ENCODE measurements at regions not wholly inside any gene's neighbourhood (a gene's known extent, or its start where the extent isn't known, plus 50 kb on each side); places are given as distances from the start of the nearest gene placed in this dataset.

DNA sequence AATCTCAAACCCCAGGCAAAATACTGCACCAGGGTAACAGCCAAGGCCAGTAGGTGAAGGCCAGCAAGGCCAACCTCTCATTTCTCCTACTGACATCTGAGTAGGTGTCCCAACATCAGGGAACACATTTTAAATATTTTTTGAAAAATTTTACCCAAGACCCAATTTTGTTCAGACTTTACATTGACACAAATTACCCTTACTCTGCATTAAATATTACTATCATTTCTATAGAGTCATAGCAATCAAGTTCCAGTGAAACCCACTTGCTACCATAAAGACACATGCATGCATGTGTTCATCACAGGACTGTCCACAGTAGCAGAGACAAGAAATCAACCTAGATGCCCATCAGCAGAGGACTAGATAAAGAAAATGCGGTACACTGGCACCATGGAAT lies 99.9 kb downstream of the NRN1 start:
- Mint-ChIP-seq H3K36me3 (ENCODE audit: insufficient read depth in 1 of 3, low read depth in 3 of 3) (no peaks in the 10 kb centered on the region), H3K9me3 (no peaks in the 10 kb centered on the region), H3K27ac (no peak overlapping the region; a peak in 1 of 7 replicates), H3K4me1 (no peaks in the 10 kb centered on the region), H3K4me3 (no peak overlapping the region), H3K27me3 (ENCODE audit: low read depth) (peaks cover 2% of the 10 kb centered on the region)
- H3T11ph ChIP-seq (ENCODE audit: low read length), result no peak overlapping the region
- TF ChIP-seq, protein P1, sequence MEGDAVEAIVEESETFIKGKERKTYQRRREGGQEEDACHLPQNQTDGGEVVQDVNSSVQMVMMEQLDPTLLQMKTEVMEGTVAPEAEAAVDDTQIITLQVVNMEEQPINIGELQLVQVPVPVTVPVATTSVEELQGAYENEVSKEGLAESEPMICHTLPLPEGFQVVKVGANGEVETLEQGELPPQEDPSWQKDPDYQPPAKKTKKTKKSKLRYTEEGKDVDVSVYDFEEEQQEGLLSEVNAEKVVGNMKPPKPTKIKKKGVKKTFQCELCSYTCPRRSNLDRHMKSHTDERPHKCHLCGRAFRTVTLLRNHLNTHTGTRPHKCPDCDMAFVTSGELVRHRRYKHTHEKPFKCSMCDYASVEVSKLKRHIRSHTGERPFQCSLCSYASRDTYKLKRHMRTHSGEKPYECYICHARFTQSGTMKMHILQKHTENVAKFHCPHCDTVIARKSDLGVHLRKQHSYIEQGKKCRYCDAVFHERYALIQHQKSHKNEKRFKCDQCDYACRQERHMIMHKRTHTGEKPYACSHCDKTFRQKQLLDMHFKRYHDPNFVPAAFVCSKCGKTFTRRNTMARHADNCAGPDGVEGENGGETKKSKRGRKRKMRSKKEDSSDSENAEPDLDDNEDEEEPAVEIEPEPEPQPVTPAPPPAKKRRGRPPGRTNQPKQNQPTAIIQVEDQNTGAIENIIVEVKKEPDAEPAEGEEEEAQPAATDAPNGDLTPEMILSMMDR (conservative IDR thresholded peaks at IDR 0.05), result no peak
- no peaks in the 10 kb centered on the region for H3K9me3 ChIP-seq (ENCODE audit: control insufficient read depth, low read depth, low read length)
- no peaks in the 10 kb centered on the region for H4K20me1 ChIP-seq (ENCODE audit: control insufficient read depth, insufficient read depth, insufficient read length)
- H3K4me2 ChIP-seq (ENCODE audit: insufficient read depth, insufficient read length, low read length), result no peak overlapping the region
- H3K79me1 ChIP-seq (ENCODE audit: insufficient read depth, low read depth, low read length, poor library complexity, severe bottlenecking), result no peaks in the 10 kb centered on the region
- no peak overlapping the region for H3K27ac ChIP-seq (ENCODE audit: insufficient read length, low read depth, low read length)
- no peak overlapping the region for H2BK15ac ChIP-seq (ENCODE audit: low read depth, low read length)
- no peak overlapping the region for H4K91ac ChIP-seq (ENCODE audit: insufficient read length, low read depth, low read length)
- H3K79me2 ChIP-seq (ENCODE audit: insufficient read depth, low read length), result no peaks in the 10 kb centered on the region
- H2BK20ac ChIP-seq (ENCODE audit: low read depth, low read length, poor library complexity, severe bottlenecking), result no peak overlapping the region
- WGBS (ENCODE audit: extremely low coverage, insufficient read length, low lambda C conversion rate), result no CpG with 5 or more reads among the region's 1 CpG
- no peak overlapping the region for H2BK12ac ChIP-seq (ENCODE audit: insufficient read length, low read depth, low read length)
- H3K18ac ChIP-seq (ENCODE audit: insufficient read length, low read depth, low read length), result no peak overlapping the region
- H4K8ac ChIP-seq (replicated peaks; ENCODE audit: insufficient read length, low read depth, low read length), result no peak overlapping the region
- H3K27me3 ChIP-seq (ENCODE audit: insufficient read depth, low read length), result no peaks in the 10 kb centered on the region
- no peak overlapping the region for H4K5ac ChIP-seq (ENCODE audit: insufficient read length, low read depth, low read length)
- H3K23ac ChIP-seq (ENCODE audit: insufficient read length, low read depth, low read length), result no peak overlapping the region
- H3K14ac ChIP-seq (ENCODE audit: insufficient read depth, low read length), result no peak overlapping the region
- no peak overlapping the region for H2BK5ac ChIP-seq (ENCODE audit: insufficient read length, low read length)
- DNase-seq, result no peak
- no peak overlapping the region for H3K4ac ChIP-seq (ENCODE audit: low read depth, low read length)
- H3K9ac ChIP-seq (ENCODE audit: extremely low read depth, insufficient read length, low read length), result no peak overlapping the region
- H3K23me2 ChIP-seq (ENCODE audit: insufficient read length, low read depth, low read length, poor library complexity, severe bottlenecking), result no peaks in the 10 kb centered on the region
- no peak overlapping the region for H3K56ac ChIP-seq (ENCODE audit: insufficient read length, low read depth, low read length)
- H2BK120ac ChIP-seq (ENCODE audit: low read depth, low read length, poor library complexity, severe bottlenecking), result no peak overlapping the region
- H3K4me1 ChIP-seq (ENCODE audit: insufficient read depth, low read length), result no peaks in the 10 kb centered on the region
- no peak overlapping the region for H2AK5ac ChIP-seq (ENCODE audit: insufficient read length, low read length)
- no peak overlapping the region for H2AFZ ChIP-seq (ENCODE audit: low read length)
